H1 (cell line): ENCODE measurements at regions not wholly inside any gene's neighbourhood (a gene's known extent, or its start where the extent isn't known, plus 50 kb on each side); places are given as distances from the start of the nearest gene placed in this dataset.

Experiments
- CTCF ChIA-PET: fragments of 300-600 bp; sonication (Branson Sonifier 250); formaldehyde crosslinking; loops from one replicate; lab custom pipeline; 2021; ENCODE audit not compliant: partially characterized antibody; lab: Charles Lee
- POLR2A ChIA-PET: fragments of 300-600 bp; sonication (Branson Sonifier 250); formaldehyde crosslinking; loops from one replicate; lab custom pipeline; 2021; ENCODE audit warnings: inconsistent platforms; ENCODE audit not compliant: partially characterized antibody; lab: Charles Lee
- DNase-seq, 2 experiments: peaks; one replicate each; pipeline versions ENCODE4 v3.0.0 to v3.0.0-alpha.2; 2010 to 2022; ENCODE audit warnings: low spot score in 2 of 2, low read depth in 1 of 2, mixed read lengths in 1 of 2
- FAIRE-seq: peaks from 2 replicates; lab custom pipeline; 2011; peaks lifted over from hg19 to GRCh38; lab: Jason Lieb, UNC
- H2AFZ ChIP-seq: 2 replicates; pipeline ENCODE4 v1.8.1; 2012; ENCODE audit warnings: low read length, inconsistent platforms
- H2AK5ac ChIP-seq: 2 replicates; pipeline ENCODE4 v1.6.1; 2013; ENCODE audit warnings: low read depth, low read length
- H2BK120ac ChIP-seq: replicated peaks from 2 replicates; pipeline ENCODE3; 2013; ENCODE audit warnings: low read depth, low read length, inconsistent platforms
- H2BK12ac ChIP-seq: 2 replicates; pipeline ENCODE4 v1.6.1; 2013; ENCODE audit warnings: low read depth, low read length
- H2BK15ac ChIP-seq: 2 replicates; pipeline ENCODE4 v1.6.1; 2013; ENCODE audit warnings: low read length
- H2BK20ac ChIP-seq: 2 replicates; pipeline ENCODE4 v1.6.1; 2013; ENCODE audit warnings: low read length
- H2BK5ac ChIP-seq: 2 replicates; pipeline ENCODE4 v1.6.1; 2013; ENCODE audit warnings: low read depth, low read length
- H3K14ac ChIP-seq: 2 replicates; pipeline ENCODE4 v1.6.1; 2013; ENCODE audit warnings: inconsistent platforms; ENCODE audit not compliant: insufficient read length
- H3K18ac ChIP-seq: 2 replicates; pipeline ENCODE4 v1.6.1; 2013; ENCODE audit warnings: low read length; ENCODE audit errors: extremely low read depth
- H3K23ac ChIP-seq: 2 replicates; pipeline ENCODE4 v1.6.1; 2013; ENCODE audit warnings: inconsistent platforms; ENCODE audit not compliant: insufficient read length
- H3K23me2 ChIP-seq: 2 replicates; pipeline ENCODE4 v1.6.1; 2013; ENCODE audit warnings: low read depth, low read length
- H3K27ac ChIP-seq: 2 replicates; pipeline ENCODE4 v1.6.1; 2011; ENCODE audit warnings: low read depth, low read length, inconsistent platforms
- H3K27me3 ChIP-seq, 4 experiments: replicated peaks in 1 of 4; 1 replicate in 1 of 4; 2 replicates in 3 of 4; pipeline versions ENCODE4 v1.6.1 to v1.8.1; 2011 to 2013; ENCODE audit warnings: low read length in 3 of 4, mild to moderate bottlenecking in 3 of 4, inconsistent platforms in 2 of 4, mixed read lengths in 2 of 4, moderate library complexity in 1 of 4; ENCODE audit not compliant: control insufficient read depth in 3 of 4, insufficient read depth in 3 of 4; ENCODE audit errors: extremely low read depth in 1 of 4
- H3K36me3 ChIP-seq, 4 experiments: 2 replicates each; pipeline versions ENCODE4 v1.6.1 to v1.8.1; 2011 to 2013; ENCODE audit warnings: mild to moderate bottlenecking in 4 of 4, low read length in 3 of 4, moderate library complexity in 2 of 4, control low read depth in 1 of 4, inconsistent platforms in 1 of 4; ENCODE audit not compliant: insufficient read depth in 4 of 4, control insufficient read depth in 2 of 4
- H3K4ac ChIP-seq: replicated peaks from 2 replicates; pipeline ENCODE3; 2013; ENCODE audit warnings: low read length, low read depth, mixed read lengths, inconsistent platforms; ENCODE audit not compliant: insufficient read length
- H3K4me1 ChIP-seq, 4 experiments: replicated peaks in 1 of 4; 1 replicate in 1 of 4; 2 replicates in 3 of 4; pipeline versions ENCODE4 v1.6.1 to v1.8.1; 2011 to 2013; ENCODE audit warnings: low read length in 3 of 4, inconsistent platforms in 2 of 4, mixed read lengths in 1 of 4; ENCODE audit not compliant: insufficient read depth in 4 of 4, control insufficient read depth in 3 of 4
- H3K4me2 ChIP-seq, 2 experiments: 2 replicates each; pipeline versions ENCODE4 v1.6.1 to v1.8.1; 2011 to 2013; ENCODE audit warnings: low read depth in 2 of 2, low read length in 2 of 2, control low read depth in 1 of 2, inconsistent platforms in 1 of 2, mild to moderate bottlenecking in 1 of 2; ENCODE audit not compliant: insufficient read depth in 1 of 2
- H3K4me3 ChIP-seq, 4 experiments: fragments of 200-600, 300-600 bp in 1 of 4; sonication (generic), shearing (Covaris generic), sonication (Bioruptor Twin) in 1 of 4; 2 replicates each; pipeline versions ENCODE4 v1.5.1 to v1.8.1; 2011 to 2016; ENCODE audit warnings: low read length in 4 of 4, low read depth in 3 of 4, control low read depth in 2 of 4, inconsistent platforms in 2 of 4, mild to moderate bottlenecking in 2 of 4, mixed read lengths in 1 of 4, moderate library complexity in 1 of 4; ENCODE audit not compliant: insufficient read depth in 2 of 4; ENCODE audit errors: extremely low read depth in 1 of 4
- H3K56ac ChIP-seq: replicated peaks from 2 replicates; pipeline ENCODE3; 2013; ENCODE audit warnings: low read depth, mild to moderate bottlenecking, mixed read lengths, low read length, inconsistent platforms; ENCODE audit not compliant: insufficient read length
- H3K79me1 ChIP-seq: 2 replicates; pipeline ENCODE4 v1.6.1; 2013; ENCODE audit warnings: low read depth, low read length, control low read depth
- H3K79me2 ChIP-seq, 2 experiments: 2 replicates each; pipeline versions ENCODE4 v1.6.1 to v1.8.1; 2012 to 2013; ENCODE audit warnings: low read length in 2 of 2, mild to moderate bottlenecking in 2 of 2, inconsistent platforms in 1 of 2; ENCODE audit not compliant: insufficient read depth in 2 of 2, control insufficient read depth in 1 of 2
- H3K9ac ChIP-seq, 4 experiments: replicated peaks in 1 of 4; 1 replicate in 1 of 4; 2 replicates in 3 of 4; pipeline versions ENCODE4 v1.6.1 to v1.8.1; 2011 to 2013; ENCODE audit warnings: low read depth in 3 of 4, low read length in 3 of 4, control low read depth in 2 of 4, mild to moderate bottlenecking in 2 of 4, moderate library complexity in 2 of 4, inconsistent platforms in 1 of 4; ENCODE audit errors: extremely low read depth in 1 of 4
- H3K9me3 ChIP-seq, 2 experiments: 2 replicates each; pipeline versions ENCODE4 v1.6.1 to v1.8.1; 2012 to 2013; ENCODE audit warnings: mild to moderate bottlenecking in 2 of 2, moderate library complexity in 2 of 2, control low read depth in 1 of 2, inconsistent platforms in 1 of 2, low read depth in 1 of 2, low read length in 1 of 2, mixed read lengths in 1 of 2; ENCODE audit not compliant: insufficient read depth in 2 of 2
- H4K20me1 ChIP-seq, 2 experiments: replicated peaks in 1 of 2; 2 replicates each; pipeline versions ENCODE3 to v1.8.1; 2011 to 2013; ENCODE audit warnings: inconsistent platforms in 2 of 2, low read length in 2 of 2, mild to moderate bottlenecking in 1 of 2; ENCODE audit not compliant: insufficient read depth in 2 of 2, control insufficient read depth in 1 of 2
- H4K5ac ChIP-seq: 2 replicates; pipeline ENCODE4 v1.6.1; 2013; ENCODE audit warnings: low read length, low read depth, mixed read lengths, inconsistent platforms; ENCODE audit not compliant: insufficient read length
- H4K8ac ChIP-seq: 2 replicates; pipeline ENCODE4 v1.8.0; 2013; ENCODE audit warnings: mild to moderate bottlenecking, moderate library complexity, low read length, inconsistent platforms; ENCODE audit not compliant: insufficient read depth; ENCODE audit errors: extremely low read depth
- H4K91ac ChIP-seq: replicated peaks from 2 replicates; pipeline ENCODE3; 2013; ENCODE audit warnings: low read length, mixed read lengths, inconsistent platforms; ENCODE audit not compliant: insufficient read length
- BACH1 ChIP-seq: IDR thresholded peaks from 2 replicates; pipeline ENCODE4 v1.6.1; 2012; ENCODE audit warnings: low read length, improper control_type of control experiment
- CTCF ChIP-seq, 3 experiments: IDR thresholded peaks; 1 replicate in 2 of 3; 2 replicates in 1 of 3; pipeline versions ENCODE4 v1.5.1 to v1.6.1; 2011; ENCODE audit warnings: low read length in 3 of 3, mild to moderate bottlenecking in 3 of 3, inconsistent platforms in 2 of 3, low read depth in 1 of 3, moderate library complexity in 1 of 3; ENCODE audit not compliant: insufficient read depth in 1 of 3; ENCODE audit errors: control extremely low read depth in 1 of 3
- POLR2AphosphoS5 ChIP-seq: IDR thresholded peaks from 2 replicates; pipeline ENCODE4 v1.6.1; 2011; ENCODE audit warnings: low read depth, low read length
- RAD21 ChIP-seq, 2 experiments: IDR thresholded peaks in 1 of 2; conservative IDR thresholded peaks in 1 of 2; 2 replicates each; pipeline ENCODE4 v1.6.1; 2011; ENCODE audit warnings: low read depth in 2 of 2, low read length in 2 of 2, improper control_type of control experiment in 1 of 2, inconsistent platforms in 1 of 2, mild to moderate bottlenecking in 1 of 2, moderate library complexity in 1 of 2
- SAP30 ChIP-seq: fragments of 300-600 bp; sonication (generic); IDR thresholded peaks from 2 replicates; pipeline ENCODE4 v1.7.1; 2012; ENCODE audit warnings: low read length, moderate library complexity, mild to moderate bottlenecking, inconsistent platforms; ENCODE audit not compliant: insufficient read depth, insufficient replicate concordance
- YY1 ChIP-seq: IDR thresholded peaks from 2 replicates; pipeline ENCODE4 v1.6.1; 2011; ENCODE audit warnings: low read depth, mild to moderate bottlenecking, low read length
- WGBS, 2 experiments: shearing (Covaris generic) in 1 of 2; methylation state at CpG; one replicate each; pipeline versions ENCODE4 v1.1.6 to v1.1.7; 2013 to 2015; ENCODE audit warnings: low lambda C conversion rate in 2 of 2, mixed read lengths in 2 of 2, inconsistent platforms in 1 of 2, low coverage in 1 of 2, missing lambda C conversion rate in 1 of 2; ENCODE audit not compliant: insufficient replicate concordance in 2 of 2, insufficient coverage in 1 of 2, insufficient read length in 1 of 2; ENCODE audit errors: extremely low coverage in 1 of 2, missing lambda C conversion rate in 1 of 2; 5-methylcytosine and 5-hydroxymethylcytosine counted together

- peaks cover 0 to under 1% (median 0%) of the 10 kb centered on the region in 4 experiments; a peak in 1 of 7 replicates for H3K27me3 ChIP-seq
- 0 out of 2 replicates have a peak overlapping the region, but pooled peaks have one; percentile 40 for H2BK15ac ChIP-seq
- no peaks in the 10 kb centered on the region; the same call in 1 of the 2 replicates for H3K23me2 ChIP-seq
- no peak overlapping the region for H4K8ac ChIP-seq
- no peak overlapping the region for H2BK20ac ChIP-seq
- DNase-seq (no peak), FAIRE-seq (peak; percentile 96)
- H2BK12ac ChIP-seq = no peak overlapping the region
- H3K27ac ChIP-seq = no peak overlapping the region
- WGBS, 2 experiments = 66% methylated on average over 5 of the region's 6 CpGs; no CpG with 5 or more reads in 1 of the 2 experiments
- no peak overlapping the region for H2BK5ac ChIP-seq
- no peak overlapping the region for H3K4ac ChIP-seq
- no peak overlapping the region for H3K56ac ChIP-seq
- no peaks in the 10 kb centered on the region for H3K36me3 ChIP-seq
- H4K5ac ChIP-seq = no peak overlapping the region
- H3K4me3 ChIP-seq = no peak overlapping the region
- H3K4me2 ChIP-seq = no peak overlapping the region
- no peak overlapping the region for H3K9ac ChIP-seq
- no peak overlapping the region for H3K23ac ChIP-seq
- H4K91ac ChIP-seq = no peak overlapping the region
- H3K4me1 ChIP-seq = no peaks in the 10 kb centered on the region; a peak in 1 of 7 replicates
- no peaks in the 10 kb centered on the region for H3K79me2 ChIP-seq
- H3K14ac ChIP-seq = no peak overlapping the region
- H4K20me1 ChIP-seq = no peaks in the 10 kb centered on the region
- H2AK5ac ChIP-seq = no peak overlapping the region
- H3K79me1 ChIP-seq = no peaks in the 10 kb centered on the region
- no peak overlapping the region for H2BK120ac ChIP-seq
- ChIA-PET POLR2A (no interaction called here), CTCF (interaction anchor here (0.5 to 10.8 kb wide), 26 partner anchors 9 to 194 kb away, joined by 3 to 90 read pairs (median 4); no protein-coding TSS in a partner anchor)
- TF ChIP-seq POLR2AphosphoS5 (no peak), YY1 (no peak), SAP30 (no peak), RAD21 (IDR thresholded peaks at IDR 0.05 in 1 of 2, conservative IDR thresholded peaks at IDR 0.05 in 1 of 2; ENCODE audit: low read depth in 2 of 2, low read length in 2 of 2) (peak; percentile 81 to 84), CTCF (IDR thresholded peaks at IDR 0.05; ENCODE audit: control extremely low read depth in 1 of 3, insufficient read depth in 1 of 3, low read depth in 1 of 3, low read length in 3 of 3) (peak; percentile 56 to 79 (median 78)), BACH1 (no peak)
- H3K18ac ChIP-seq = no peak overlapping the region
- peak overlapping the region; percentile 84; the same call in 1 of the 2 replicates for H2AFZ ChIP-seq
- no peaks in the 10 kb centered on the region for H3K9me3 ChIP-seq
Observed at GRCh38 chr11:116078101-116078591, 573.9 kb upstream of the CADM1 start.
